KMS-11 (cell line): ENCODE measurements at regions not wholly inside any gene's neighbourhood (a gene's known extent, or its start where the extent isn't known, plus 50 kb on each side); places are given as distances from the start of the nearest gene placed in this dataset.

Source experiments
- H2AFZ ChIP-seq: fragments of 200-600 bp; sonication (generic); 2 replicates; pipeline ENCODE4 v1.6.1; 2016; ENCODE audit warnings: antibody characterized with exemption, mixed run types, low read depth
- H3K27ac ChIP-seq: fragments of 200-600 bp; sonication (generic); 2 replicates; pipeline ENCODE4 v1.6.1; 2016; ENCODE audit warnings: mild to moderate bottlenecking, mixed run types
- H3K27me3 ChIP-seq: fragments of 200-600 bp; sonication (generic); 2 replicates; pipeline ENCODE4 v1.6.1; 2017; ENCODE audit warnings: mild to moderate bottlenecking, low read depth, mixed run types, moderate library complexity; ENCODE audit not compliant: insufficient read depth
- H3K36me3 ChIP-seq: fragments of 200-600 bp; sonication (generic); 2 replicates; pipeline ENCODE4 v1.6.1; 2017; ENCODE audit warnings: mild to moderate bottlenecking, mixed run types; ENCODE audit not compliant: insufficient read depth
- H3K4me1 ChIP-seq: fragments of 200-600 bp; sonication (generic); 2 replicates; pipeline ENCODE4 v1.6.1; 2016; ENCODE audit warnings: mild to moderate bottlenecking, low read depth, mixed run types; ENCODE audit not compliant: poor library complexity, severe bottlenecking
- H3K4me2 ChIP-seq: fragments of 200-600 bp; sonication (generic); 2 replicates; pipeline ENCODE4 v1.7.0; 2016; ENCODE audit warnings: mild to moderate bottlenecking, mixed run types
- H3K4me3 ChIP-seq: fragments of 200-600 bp; sonication (generic); IDR thresholded peaks from 2 replicates; pipeline ENCODE4 v1.6.1; 2017; ENCODE audit warnings: low read depth, low read length, mixed read lengths; ENCODE audit not compliant: insufficient read depth
- H3K79me2 ChIP-seq: fragments of 200-600 bp; sonication (generic); 2 replicates; pipeline ENCODE4 v1.6.1; 2016; ENCODE audit warnings: low read depth, mixed run types; ENCODE audit not compliant: insufficient read depth
- H3K9ac ChIP-seq: fragments of 200-600 bp; sonication (generic); 2 replicates; pipeline ENCODE4 v1.6.1; 2016; ENCODE audit warnings: mild to moderate bottlenecking, mixed run types
- H4K20me1 ChIP-seq: fragments of 200-600 bp; sonication (generic); 2 replicates; pipeline ENCODE4 v1.6.1; 2016; ENCODE audit warnings: mild to moderate bottlenecking, mixed run types; ENCODE audit not compliant: insufficient read depth
- TF ChIP-seq, protein P1 (sequence below): fragments of 200-600 bp; sonication (generic); conservative IDR thresholded peaks from 2 replicates; pipeline ENCODE4 v1.6.1; 2017; ENCODE audit warnings: low read depth, mild to moderate bottlenecking, antibody characterized with exemption, low read length, moderate library complexity, mixed read lengths

DNA sequence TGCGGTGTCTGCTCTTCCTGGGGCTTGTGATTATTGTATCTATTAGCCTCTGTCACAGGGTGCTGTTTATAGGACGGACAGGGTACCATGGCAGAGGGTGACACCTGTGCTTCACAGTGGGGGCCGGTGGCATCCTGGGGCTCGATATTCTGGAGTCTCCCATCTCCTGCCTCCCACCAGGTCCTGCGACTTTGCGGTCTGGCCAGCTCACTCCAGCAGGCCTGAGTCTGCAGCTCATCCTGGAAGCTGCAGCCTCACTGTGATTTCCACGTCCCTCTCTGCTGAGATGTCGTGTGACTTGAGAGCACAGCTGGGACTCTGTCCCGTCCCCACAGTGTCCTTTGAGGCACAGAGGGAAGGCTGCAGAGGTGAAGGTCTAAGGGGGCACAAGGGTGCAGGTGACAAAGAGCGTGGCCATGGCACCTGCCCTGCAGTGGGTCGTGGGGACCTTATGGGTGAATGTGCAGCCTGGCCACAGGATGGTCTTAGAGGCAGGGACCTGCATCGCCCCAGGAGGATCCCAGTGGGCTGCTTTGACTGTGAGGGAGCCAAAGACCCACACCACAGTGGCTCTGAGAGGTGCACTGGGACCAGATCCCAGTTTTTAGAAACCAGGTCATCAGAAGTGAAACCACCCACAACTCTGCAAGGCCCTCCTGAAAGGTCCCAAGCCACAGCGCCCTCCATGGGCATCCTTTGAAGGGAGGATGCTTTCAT is 172.8 kb downstream of the KLF13 start:
- Histone ChIP-seq H3K27me3 (no peaks in the 10 kb centered on the region), H3K4me1 (no peaks in the 10 kb centered on the region), H3K4me2 (no peak overlapping the region), H3K36me3 (no peaks in the 10 kb centered on the region), H3K4me3 (no peak overlapping the region), H3K27ac (no peak overlapping the region), H3K9ac (no peak overlapping the region), H4K20me1 (no peaks in the 10 kb centered on the region), H3K79me2 (no peaks in the 10 kb centered on the region), H2AFZ (no peak overlapping the region)
- TF ChIP-seq, protein P1, sequence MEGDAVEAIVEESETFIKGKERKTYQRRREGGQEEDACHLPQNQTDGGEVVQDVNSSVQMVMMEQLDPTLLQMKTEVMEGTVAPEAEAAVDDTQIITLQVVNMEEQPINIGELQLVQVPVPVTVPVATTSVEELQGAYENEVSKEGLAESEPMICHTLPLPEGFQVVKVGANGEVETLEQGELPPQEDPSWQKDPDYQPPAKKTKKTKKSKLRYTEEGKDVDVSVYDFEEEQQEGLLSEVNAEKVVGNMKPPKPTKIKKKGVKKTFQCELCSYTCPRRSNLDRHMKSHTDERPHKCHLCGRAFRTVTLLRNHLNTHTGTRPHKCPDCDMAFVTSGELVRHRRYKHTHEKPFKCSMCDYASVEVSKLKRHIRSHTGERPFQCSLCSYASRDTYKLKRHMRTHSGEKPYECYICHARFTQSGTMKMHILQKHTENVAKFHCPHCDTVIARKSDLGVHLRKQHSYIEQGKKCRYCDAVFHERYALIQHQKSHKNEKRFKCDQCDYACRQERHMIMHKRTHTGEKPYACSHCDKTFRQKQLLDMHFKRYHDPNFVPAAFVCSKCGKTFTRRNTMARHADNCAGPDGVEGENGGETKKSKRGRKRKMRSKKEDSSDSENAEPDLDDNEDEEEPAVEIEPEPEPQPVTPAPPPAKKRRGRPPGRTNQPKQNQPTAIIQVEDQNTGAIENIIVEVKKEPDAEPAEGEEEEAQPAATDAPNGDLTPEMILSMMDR, result no peak

DNA sequence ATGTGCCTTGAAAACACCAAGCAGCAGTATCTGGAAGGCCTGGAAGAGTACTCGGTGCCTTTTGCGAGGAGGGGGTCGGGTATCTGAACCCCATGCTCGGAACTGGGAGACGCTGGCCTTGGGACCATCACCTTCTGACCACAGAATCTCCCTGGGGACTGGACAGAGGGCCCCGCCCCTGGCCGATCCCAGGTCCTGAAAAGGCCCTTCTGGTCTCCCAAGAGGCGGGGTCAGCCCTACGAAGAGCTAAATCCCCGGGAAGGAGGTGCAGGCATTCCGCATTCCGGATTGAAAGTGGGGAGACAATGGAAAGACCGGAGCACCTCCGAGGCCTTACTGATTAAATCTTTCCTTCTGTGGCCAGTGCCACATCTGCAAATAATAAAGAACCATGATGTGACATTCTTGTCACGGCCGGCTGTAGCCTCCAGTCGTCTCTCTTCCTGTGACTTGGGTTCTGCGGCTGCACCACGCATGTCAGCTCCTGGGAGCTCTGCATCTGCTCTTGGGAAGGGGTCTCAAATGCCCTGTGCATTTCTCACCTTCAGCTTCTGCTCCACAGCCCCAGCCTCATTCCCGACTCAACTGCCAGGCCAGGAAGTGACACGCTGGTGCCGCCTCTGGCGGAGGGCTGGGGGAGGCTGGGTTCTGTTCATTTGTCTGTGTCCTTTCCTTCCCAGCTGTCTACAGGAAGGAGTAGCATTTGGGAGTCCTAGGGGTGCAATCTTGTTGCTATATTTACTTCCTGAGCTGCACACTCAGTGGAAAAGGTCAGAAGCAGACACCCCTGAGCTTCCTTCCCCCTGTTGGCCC is 173.5 kb downstream of the KLF13 start:
- Histone ChIP-seq H4K20me1 (no peaks in the 10 kb centered on the region), H3K4me1 (no peaks in the 10 kb centered on the region), H3K4me2 (no peak overlapping the region), H3K27me3 (no peaks in the 10 kb centered on the region), H3K79me2 (no peaks in the 10 kb centered on the region), H3K4me3 (no peak overlapping the region), H3K9ac (no peak overlapping the region), H3K36me3 (no peaks in the 10 kb centered on the region), H3K27ac (no peak overlapping the region), H2AFZ (no peak overlapping the region)
- TF ChIP-seq, protein P1, result no peak

DNA sequence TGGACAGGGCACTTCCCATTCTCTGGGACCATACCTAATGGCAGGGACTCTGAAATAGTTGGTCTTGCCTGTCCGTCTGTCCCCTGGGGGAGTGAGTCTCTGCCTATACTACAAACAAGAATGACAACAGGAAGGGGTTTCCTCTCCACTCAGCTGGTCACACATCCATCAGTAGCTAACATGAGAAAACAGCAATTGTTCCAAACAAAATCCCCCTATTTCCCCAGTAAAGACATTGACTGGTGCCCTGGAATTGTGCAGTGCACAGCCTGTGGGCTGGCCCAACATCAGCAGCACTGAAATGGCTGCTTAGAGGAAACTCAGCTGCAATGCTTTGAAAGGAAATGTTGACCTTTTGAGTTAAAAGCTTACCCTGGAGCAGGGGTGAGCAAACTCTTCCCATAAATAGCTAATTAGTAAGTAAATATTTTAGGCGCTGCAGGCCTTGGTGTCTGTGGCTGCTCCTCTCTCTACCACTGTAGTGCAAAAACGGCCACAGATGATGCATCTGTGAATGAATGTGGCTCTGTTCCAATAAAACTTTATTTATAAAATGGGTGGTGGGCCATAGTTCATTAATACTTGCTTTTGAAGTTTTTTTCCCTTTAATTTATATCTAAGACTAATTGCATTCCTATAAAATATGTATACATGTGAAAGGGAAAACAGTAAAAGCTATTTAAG is 174.3 kb downstream of the KLF13 start:
- H3K27ac ChIP-seq, result no peak overlapping the region
- H4K20me1 ChIP-seq, result no peaks in the 10 kb centered on the region
- H3K36me3 ChIP-seq, result no peaks in the 10 kb centered on the region
- no peak overlapping the region for H3K9ac ChIP-seq
- no peak overlapping the region for H2AFZ ChIP-seq
- H3K4me3 ChIP-seq, result no peak overlapping the region
- no peaks in the 10 kb centered on the region for H3K79me2 ChIP-seq
- H3K4me1 ChIP-seq, result no peaks in the 10 kb centered on the region
- no peaks in the 10 kb centered on the region for H3K27me3 ChIP-seq
- no peak overlapping the region for H3K4me2 ChIP-seq
- TF ChIP-seq, protein P1, result no peak

DNA sequence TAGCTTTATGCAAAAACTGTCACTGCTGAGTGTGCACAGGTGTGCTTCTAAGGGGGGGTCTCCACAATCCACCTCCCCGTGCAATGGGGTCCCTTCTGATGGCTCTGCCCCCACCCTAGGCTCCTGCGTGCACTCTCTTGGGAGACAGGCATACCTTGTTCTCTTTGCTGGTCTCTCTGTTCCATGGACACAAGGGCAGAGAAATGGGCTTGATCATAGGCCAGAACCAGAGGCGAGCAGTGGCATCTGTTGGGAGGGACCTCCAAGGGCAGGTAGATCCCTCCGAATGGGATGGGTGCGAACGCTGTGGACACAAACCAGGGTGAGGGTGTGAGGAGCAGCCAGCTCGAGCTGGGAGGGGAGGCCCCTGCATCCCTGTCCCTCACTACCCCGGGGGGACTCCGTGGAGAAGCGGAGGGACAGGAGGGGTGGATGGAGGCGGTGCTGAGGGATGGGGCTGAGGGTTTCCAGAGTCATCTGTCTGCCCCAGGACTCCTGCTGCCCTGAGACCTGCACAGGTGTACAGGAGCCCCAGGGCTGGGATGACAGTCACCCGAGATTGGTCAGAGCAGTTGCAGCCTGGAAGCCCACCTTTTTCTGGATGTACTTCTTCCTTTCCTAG is 175.0 kb downstream of the KLF13 start:
- no peaks in the 10 kb centered on the region for H3K36me3 ChIP-seq
- H3K4me2 ChIP-seq, result no peak overlapping the region
- H2AFZ ChIP-seq, result no peak overlapping the region
- H3K4me3 ChIP-seq, result no peak overlapping the region
- H3K27ac ChIP-seq, result no peak overlapping the region
- H3K79me2 ChIP-seq, result no peaks in the 10 kb centered on the region
- H3K9ac ChIP-seq, result no peak overlapping the region
- no peaks in the 10 kb centered on the region for H4K20me1 ChIP-seq
- TF ChIP-seq, protein P1, result no peak
- H3K4me1 ChIP-seq, result no peaks in the 10 kb centered on the region
- H3K27me3 ChIP-seq, result no peaks in the 10 kb centered on the region
